GM12878 (cell line): ENCODE measurements at regions not wholly inside any gene's neighbourhood (a gene's known extent, or its start where the extent isn't known, plus 50 kb on each side); places are given as distances from the start of the nearest gene placed in this dataset.

Experiments
- ATF7 ChIP-seq: fragments of 450-650 bp; IDR thresholded peaks from 2 replicates; pipeline ENCODE4 v1.6.1; 2016; ENCODE audit warnings: low read depth, mild to moderate bottlenecking
- CEBPZ ChIP-seq: fragments of 150-350 bp; IDR thresholded peaks from 2 replicates; pipeline ENCODE4 v1.6.1; 2016; ENCODE audit warnings: low read depth, low read length
- CTCF ChIP-seq, 3 experiments: IDR thresholded peaks in 2 of 3; conservative IDR thresholded peaks in 1 of 3; 2 replicates each; pipeline ENCODE4 v1.5.1; 2011; ENCODE audit warnings: low read depth in 3 of 3, low read length in 3 of 3, mild to moderate bottlenecking in 3 of 3, control low read depth in 2 of 3, moderate library complexity in 2 of 3, inconsistent platforms in 1 of 3, mixed read lengths in 1 of 3; ENCODE audit not compliant: control insufficient read depth in 2 of 3, insufficient read depth in 1 of 3; ENCODE audit errors: extremely low read depth in 1 of 3
- FOXM1 ChIP-seq: IDR thresholded peaks from 2 replicates; pipeline ENCODE4 v1.6.1; 2012; ENCODE audit warnings: low read depth, mild to moderate bottlenecking, inconsistent platforms, low read length, moderate library complexity
- MAX ChIP-seq: IDR thresholded peaks from 2 replicates; pipeline ENCODE4 v1.6.1; 2012; ENCODE audit warnings: low read depth, low read length, improper control_type of control experiment
- MXI1 ChIP-seq: fragments of 150-350 bp; IDR thresholded peaks from 2 replicates; pipeline ENCODE4 v1.6.1; 2011; ENCODE audit warnings: low read depth, mild to moderate bottlenecking, inconsistent platforms, low read length, improper control_type of control experiment
- NR2F1 ChIP-seq: fragments of 450-650 bp; conservative IDR thresholded peaks from 2 replicates; pipeline ENCODE4 v1.6.1; 2017; ENCODE audit warnings: mild to moderate bottlenecking
- POLR2AphosphoS5 ChIP-seq: IDR thresholded peaks from 2 replicates; pipeline ENCODE4 v1.6.1; 2011; ENCODE audit warnings: mild to moderate bottlenecking, low read length, inconsistent platforms
- RCOR1 ChIP-seq: conservative IDR thresholded peaks from 2 replicates; pipeline ENCODE4 v1.6.1; 2012; ENCODE audit warnings: low read depth, low read length, improper control_type of control experiment
- REST ChIP-seq: IDR thresholded peaks from 2 replicates; pipeline ENCODE4 v1.6.1; 2012; ENCODE audit warnings: mild to moderate bottlenecking, low read depth, low read length
- SP1 ChIP-seq: IDR thresholded peaks from one replicate; pipeline ENCODE4 v1.6.1; 2011; ENCODE audit warnings: low read depth, low read length
- STAT1 ChIP-seq: fragments of 450-650 bp; conservative IDR thresholded peaks from 2 replicates; pipeline ENCODE4 v1.6.1; 2014; ENCODE audit warnings: antibody characterized with exemption, mild to moderate bottlenecking
- ZBTB4 ChIP-seq: fragments of 450-650 bp; formaldehyde crosslinking; IDR thresholded peaks from 2 replicates; pipeline ENCODE4 v1.4.0; 2022; ENCODE audit warnings: mild to moderate bottlenecking, moderate library complexity

GRCh38 chr18:43888598-43888997 is 611.3 kb upstream of the SYT4 start:
- TF ChIP-seq RCOR1 (no peak), POLR2AphosphoS5 (no peak), CEBPZ (no peak), REST (no peak), CTCF (IDR thresholded peaks at IDR 0.05 in 2 of 3, conservative IDR thresholded peaks at IDR 0.05 in 1 of 3; ENCODE audit: control insufficient read depth in 2 of 3, extremely low read depth in 1 of 3, insufficient read depth in 1 of 3, low read depth in 3 of 3, low read length in 3 of 3) (no peak), MAX (no peak), ATF7 (no peak), ZBTB4 (CRISPR knock-in tag) (no peak), FOXM1 (no peak), NR2F1 (no peak), MXI1 (no peak), SP1 (no peak), STAT1 (no peak)
